Fibroblast of lung (primary cell): ENCODE measurements at regions not wholly inside any gene's neighbourhood (a gene's known extent, or its start where the extent isn't known, plus 50 kb on each side); places are given as distances from the start of the nearest gene placed in this dataset.

Source experiments
- DNase-seq, 2 donors: peaks; one replicate each; pipeline versions ENCODE4 v3.0.0 to v3.0.0-alpha.2; 2010; ENCODE audit warnings: low read depth in 2 of 2
- H2AFZ ChIP-seq: 2 replicates; pipeline ENCODE4 v1.5.1; 2012; ENCODE audit warnings: low read length, control low read depth, inconsistent platforms
- H3K27ac ChIP-seq: 2 replicates; pipeline ENCODE4 v1.5.1; 2011; ENCODE audit warnings: low read length, control low read depth; ENCODE audit not compliant: insufficient read depth
- H3K27me3 ChIP-seq: 2 replicates; pipeline ENCODE4 v1.5.1; 2011; ENCODE audit warnings: mild to moderate bottlenecking, low read length; ENCODE audit not compliant: control insufficient read depth, insufficient read depth
- H3K36me3 ChIP-seq: 2 replicates; pipeline ENCODE4 v1.5.1; 2011; ENCODE audit warnings: low read length; ENCODE audit not compliant: control insufficient read depth, insufficient read depth
- H3K4me1 ChIP-seq: 2 replicates; pipeline ENCODE4 v1.5.1; 2011; ENCODE audit warnings: low read length; ENCODE audit not compliant: control insufficient read depth, insufficient read depth; ENCODE audit errors: extremely low read depth
- H3K4me2 ChIP-seq: 2 replicates; pipeline ENCODE4 v1.5.1; 2011; ENCODE audit warnings: low read length, control low read depth; ENCODE audit not compliant: insufficient read depth; ENCODE audit errors: extremely low read depth
- H3K4me3 ChIP-seq, 4 experiments: fragments of 200-600 bp in 1 of 4; sonication (generic) in 1 of 4; replicated peaks in 1 of 4; 2 replicates each; pipeline ENCODE4 v1.5.1; 2011 to 2016; ENCODE audit warnings: low read length in 4 of 4, low read depth in 3 of 4, mild to moderate bottlenecking in 3 of 4, control low read depth in 2 of 4, inconsistent platforms in 1 of 4, mixed read lengths in 1 of 4; ENCODE audit not compliant: insufficient read depth in 1 of 4; ENCODE audit errors: control extremely low read depth in 1 of 4
- H3K79me2 ChIP-seq: 2 replicates; pipeline ENCODE4 v1.5.1; 2012; ENCODE audit warnings: mild to moderate bottlenecking, low read length, inconsistent platforms; ENCODE audit not compliant: control insufficient read depth, insufficient read depth
- H3K9ac ChIP-seq: 2 replicates; pipeline ENCODE4 v1.5.1; 2011; ENCODE audit warnings: mild to moderate bottlenecking, low read length, control low read depth; ENCODE audit not compliant: insufficient read depth
- H3K9me3 ChIP-seq: 2 replicates; pipeline ENCODE4 v1.5.1; 2012; ENCODE audit warnings: low read depth, low read length; ENCODE audit not compliant: control insufficient read depth, insufficient read depth
- H4K20me1 ChIP-seq: 2 replicates; pipeline ENCODE4 v1.5.1; 2011; ENCODE audit warnings: low read length; ENCODE audit not compliant: control insufficient read depth, insufficient read depth; ENCODE audit errors: extremely low read depth
- EZH2 ChIP-seq: IDR thresholded peaks from 2 replicates; pipeline ENCODE4 v1.5.1; 2012; ENCODE audit warnings: low read length, control low read depth, mild to moderate bottlenecking; ENCODE audit errors: missing control alignments
- TF ChIP-seq, protein P1 (sequence below), 2 donors: IDR thresholded peaks in 1 of 2; conservative IDR thresholded peaks in 1 of 2; 1 replicate in 1 of 2; 2 replicates in 1 of 2; pipeline ENCODE4 v1.5.1; 2011 to 2012; ENCODE audit warnings: low read length in 2 of 2, control low read depth in 1 of 2, inconsistent platforms in 1 of 2, low read depth in 1 of 2, mild to moderate bottlenecking in 1 of 2

- Histone ChIP-seq H2AFZ (no peak overlapping the region), H3K79me2 (no peaks in the 10 kb centered on the region), H3K4me2 (no peak overlapping the region), H3K4me3 (no peak overlapping the region), H3K36me3 (no peaks in the 10 kb centered on the region), H3K9me3 (no peaks in the 10 kb centered on the region), H3K27ac (no peak overlapping the region), H3K9ac (no peak overlapping the region), H3K4me1 (no peaks in the 10 kb centered on the region), H3K27me3 (no peaks in the 10 kb centered on the region), H4K20me1 (no peaks in the 10 kb centered on the region)
- TF ChIP-seq, protein P1, sequence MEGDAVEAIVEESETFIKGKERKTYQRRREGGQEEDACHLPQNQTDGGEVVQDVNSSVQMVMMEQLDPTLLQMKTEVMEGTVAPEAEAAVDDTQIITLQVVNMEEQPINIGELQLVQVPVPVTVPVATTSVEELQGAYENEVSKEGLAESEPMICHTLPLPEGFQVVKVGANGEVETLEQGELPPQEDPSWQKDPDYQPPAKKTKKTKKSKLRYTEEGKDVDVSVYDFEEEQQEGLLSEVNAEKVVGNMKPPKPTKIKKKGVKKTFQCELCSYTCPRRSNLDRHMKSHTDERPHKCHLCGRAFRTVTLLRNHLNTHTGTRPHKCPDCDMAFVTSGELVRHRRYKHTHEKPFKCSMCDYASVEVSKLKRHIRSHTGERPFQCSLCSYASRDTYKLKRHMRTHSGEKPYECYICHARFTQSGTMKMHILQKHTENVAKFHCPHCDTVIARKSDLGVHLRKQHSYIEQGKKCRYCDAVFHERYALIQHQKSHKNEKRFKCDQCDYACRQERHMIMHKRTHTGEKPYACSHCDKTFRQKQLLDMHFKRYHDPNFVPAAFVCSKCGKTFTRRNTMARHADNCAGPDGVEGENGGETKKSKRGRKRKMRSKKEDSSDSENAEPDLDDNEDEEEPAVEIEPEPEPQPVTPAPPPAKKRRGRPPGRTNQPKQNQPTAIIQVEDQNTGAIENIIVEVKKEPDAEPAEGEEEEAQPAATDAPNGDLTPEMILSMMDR (conservative IDR thresholded peaks at IDR 0.05 in 1 of 2, IDR thresholded peaks at IDR 0.05 in 1 of 2; ENCODE audit: low read depth in 1 of 2, low read length in 2 of 2), result no peak
- no peak for TF ChIP-seq EZH2
- DNase-seq, result no peak
Observed at GRCh38 chr3:71858503-71859122, 73.7 kb upstream of the PROK2 start.

DNA sequence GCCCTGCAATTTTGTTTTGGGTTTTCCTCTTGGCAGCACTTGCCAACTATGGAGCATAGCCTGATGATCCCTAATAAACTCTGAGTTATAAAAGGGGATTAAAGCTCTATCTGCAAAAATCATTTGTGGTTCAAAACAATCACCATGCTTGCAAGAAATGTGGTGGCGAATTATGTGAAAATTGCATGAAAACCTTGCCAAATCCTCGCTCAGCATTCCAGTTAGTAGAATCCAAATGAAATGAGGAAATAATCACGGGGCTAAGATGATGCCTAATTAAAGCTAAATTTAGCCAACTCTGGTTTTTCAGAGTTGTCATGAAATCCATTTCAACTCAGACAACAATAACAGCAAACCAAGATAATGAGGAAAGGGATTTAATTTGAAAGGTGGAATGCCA, 73.0 kb upstream of the PROK2 start:
- Histone ChIP-seq H4K20me1 (no peaks in the 10 kb centered on the region), H3K27ac (no peak overlapping the region), H3K9me3 (no peaks in the 10 kb centered on the region), H2AFZ (no peak overlapping the region), H3K4me2 (no peak overlapping the region), H3K36me3 (no peaks in the 10 kb centered on the region), H3K27me3 (no peaks in the 10 kb centered on the region), H3K9ac (no peak overlapping the region), H3K79me2 (no peaks in the 10 kb centered on the region), H3K4me3 (no peak overlapping the region), H3K4me1 (no peaks in the 10 kb centered on the region)
- no peak for DNase-seq
- TF ChIP-seq EZH2, result no peak
- TF ChIP-seq, protein P1 (conservative IDR thresholded peaks at IDR 0.05 in 1 of 2, IDR thresholded peaks at IDR 0.05 in 1 of 2; ENCODE audit: low read depth in 1 of 2, low read length in 2 of 2), result no peak

- Histone ChIP-seq H2AFZ (no peak overlapping the region), H3K79me2 (no peaks in the 10 kb centered on the region), H3K27ac (no peak overlapping the region), H3K4me2 (no peak overlapping the region), H3K27me3 (no peaks in the 10 kb centered on the region), H3K4me1 (no peaks in the 10 kb centered on the region), H3K36me3 (no peaks in the 10 kb centered on the region), H3K9me3 (no peaks in the 10 kb centered on the region), H3K4me3 (no peak overlapping the region), H4K20me1 (no peaks in the 10 kb centered on the region), H3K9ac (no peak overlapping the region)
- DNase-seq, result no peak
- TF ChIP-seq EZH2, result no peak
- TF ChIP-seq, protein P1 (conservative IDR thresholded peaks at IDR 0.05 in 1 of 2, IDR thresholded peaks at IDR 0.05 in 1 of 2; ENCODE audit: low read depth in 1 of 2, low read length in 2 of 2), result no peak
Observed at GRCh38 chr3:71854706-71855105, 69.8 kb upstream of the PROK2 start.
